Activated naive CD4-positive, alpha-beta T cell (primary cell): ENCODE measurements at regions not wholly inside any gene's neighbourhood (a gene's known extent, or its start where the extent isn't known, plus 50 kb on each side); places are given as distances from the start of the nearest gene placed in this dataset.

ENCODE experiments used
- DNase-seq, 4 experiments: peaks; one replicate each; lab custom pipeline; 2025; lab: John Stamatoyannopoulos, UW

DNA sequence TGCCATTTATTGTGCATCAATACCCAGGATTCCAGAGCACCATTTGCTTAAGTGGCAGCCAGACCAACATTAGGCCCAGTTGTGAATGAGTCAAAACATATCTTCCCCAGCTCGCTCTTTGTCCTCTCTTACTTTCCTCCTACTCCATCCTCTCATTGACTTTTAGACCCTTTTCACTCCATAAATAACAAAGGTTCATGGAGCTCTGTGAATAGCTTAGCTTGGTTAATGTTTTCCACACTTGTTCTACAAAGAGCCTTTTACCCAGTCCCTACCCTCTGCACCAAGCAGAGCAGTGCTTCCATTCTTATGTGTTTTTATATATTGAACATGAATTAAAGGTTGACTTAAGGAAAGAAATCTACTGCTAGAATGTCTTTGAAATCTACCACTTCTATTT lies 625.8 kb upstream of the FANCL start:
- DNase-seq: no peak

DNA sequence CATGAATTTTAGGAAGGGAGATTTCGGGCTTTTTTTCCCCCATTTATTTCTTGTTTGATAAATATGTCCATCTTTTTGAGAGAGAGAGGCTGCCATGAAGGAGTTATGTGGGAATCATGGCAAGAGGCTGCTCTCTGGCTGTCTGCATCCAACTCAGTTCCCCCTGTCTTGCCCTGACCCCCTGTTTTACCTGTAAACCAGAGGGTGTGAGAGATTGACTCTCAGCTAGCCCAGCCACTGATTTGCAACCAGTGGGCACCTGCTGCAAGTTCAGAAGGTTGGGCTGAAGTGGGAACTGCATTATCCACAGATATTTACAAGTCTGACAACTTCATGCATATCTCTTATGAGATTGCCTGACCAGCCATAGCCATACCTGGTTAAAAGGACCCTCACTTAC lies 625.4 kb upstream of the FANCL start:
- DNase-seq: no peak

DNA sequence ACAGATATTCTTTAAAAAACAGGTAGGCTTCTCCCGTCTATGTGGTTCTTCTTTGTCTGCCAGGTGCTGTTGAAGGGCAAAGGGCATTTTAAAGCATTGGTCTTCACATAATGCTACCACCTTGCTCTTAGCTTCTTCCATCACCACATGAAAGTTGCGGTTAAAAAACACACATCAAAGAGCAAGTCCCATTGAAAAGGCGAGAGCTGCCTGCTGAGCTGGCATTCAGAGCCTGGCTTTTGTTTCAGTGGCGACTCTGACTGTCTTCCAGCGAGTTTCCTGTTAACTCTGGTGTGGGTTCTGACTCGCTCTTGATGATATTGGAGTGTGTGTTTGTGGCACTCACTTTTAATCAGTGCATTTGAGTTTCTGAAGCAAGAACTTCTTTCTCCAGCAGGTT lies 624.9 kb upstream of the FANCL start:
- no peak for DNase-seq

- DNase-seq: no peak
Measured at GRCh38 chr2:58865436-58865835, 624.3 kb upstream of the FANCL start.

GRCh38 chr2:58862244-58862643 lies 621.1 kb upstream of the FANCL start:
- DNase-seq: no peak

GRCh38 chr2:58860586-58860985 lies 619.5 kb upstream of the FANCL start:
- no peak for DNase-seq

GRCh38 chr2:58856100-58856499 lies 615.0 kb upstream of the FANCL start:
- no peak for DNase-seq

- DNase-seq: no peak
Measured at GRCh38 chr2:58853420-58853819, 612.3 kb upstream of the FANCL start.

- no peak for DNase-seq
Measured at GRCh38 chr2:58852905-58853304, 611.8 kb upstream of the FANCL start.

GRCh38 chr2:58852243-58852642 lies 611.1 kb upstream of the FANCL start:
- DNase-seq: no peak

- DNase-seq: no peak
Measured at GRCh38 chr2:58851598-58851997, 610.5 kb upstream of the FANCL start.

GRCh38 chr2:58845011-58845410 lies 603.9 kb upstream of the FANCL start:
- no peak for DNase-seq

DNA sequence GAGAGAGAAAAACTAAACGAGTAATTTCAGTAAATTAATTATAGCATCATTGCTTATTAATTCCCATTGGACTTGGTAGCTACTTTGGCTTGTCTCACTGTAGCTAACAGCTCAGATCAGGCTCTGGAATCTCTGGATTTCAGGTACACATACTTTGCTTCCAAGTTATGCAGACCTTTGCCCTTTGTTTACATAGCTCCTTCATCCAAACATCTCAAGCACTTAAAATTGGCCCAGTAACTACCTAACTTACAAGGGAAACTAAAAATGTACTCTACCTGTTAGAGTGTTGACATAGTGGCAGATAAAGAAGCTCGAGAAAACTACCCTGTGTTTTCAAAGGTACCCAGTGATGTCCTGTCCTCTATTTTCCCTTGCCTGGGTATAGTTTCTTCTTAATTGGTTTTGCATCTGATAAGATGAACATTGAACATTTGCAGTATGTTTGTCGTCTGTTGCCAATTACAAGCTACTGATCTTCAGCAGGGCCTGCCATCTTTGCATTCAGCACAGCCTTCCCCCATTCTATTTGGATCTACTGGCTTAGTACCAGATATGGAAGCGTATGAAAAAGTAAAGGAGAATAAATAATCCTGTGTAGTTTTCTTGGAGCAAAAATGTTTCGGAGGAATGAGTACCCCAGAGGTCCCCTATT lies 601.5 kb upstream of the FANCL start:
- no peak for DNase-seq

DNA sequence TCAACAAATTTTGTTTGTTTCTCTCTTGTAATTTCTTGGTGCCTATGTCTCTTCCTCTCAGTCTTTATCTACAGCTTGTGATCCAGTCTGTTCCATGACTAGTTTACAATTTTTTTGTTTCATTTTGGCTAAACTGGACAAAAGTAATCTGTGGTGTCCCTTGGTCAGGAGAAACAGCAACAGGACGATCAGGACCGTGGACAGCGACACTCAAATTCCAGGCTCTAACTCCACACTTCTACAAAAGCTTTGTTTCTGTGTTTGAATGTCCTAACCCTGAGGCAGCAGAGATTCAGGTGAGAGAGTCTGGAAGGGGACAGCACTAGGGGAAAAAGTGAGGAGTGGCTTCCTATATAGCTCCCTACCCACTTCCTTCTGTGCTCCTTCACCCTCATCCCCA lies 593.3 kb upstream of the FANCL start:
- DNase-seq: no peak

DNA sequence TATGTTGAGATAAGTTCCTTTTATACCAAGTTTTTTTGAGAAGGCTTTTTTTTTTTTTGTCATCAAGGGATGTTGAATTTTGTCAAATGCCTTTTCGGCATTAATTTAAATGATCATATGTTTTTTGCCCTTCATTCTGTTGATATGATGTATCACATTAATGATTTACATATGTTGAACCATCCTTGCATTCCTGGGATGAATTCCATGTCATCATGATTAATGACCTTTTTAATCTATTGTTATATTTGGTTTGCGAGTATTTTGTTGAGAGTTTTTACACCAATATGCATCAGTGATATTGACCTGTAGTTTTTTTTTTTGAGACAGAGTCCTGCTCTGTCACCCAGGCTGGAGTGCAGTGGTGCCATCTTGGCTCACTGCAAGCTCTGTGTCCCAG lies 585.7 kb upstream of the FANCL start:
- DNase-seq: no peak

DNA sequence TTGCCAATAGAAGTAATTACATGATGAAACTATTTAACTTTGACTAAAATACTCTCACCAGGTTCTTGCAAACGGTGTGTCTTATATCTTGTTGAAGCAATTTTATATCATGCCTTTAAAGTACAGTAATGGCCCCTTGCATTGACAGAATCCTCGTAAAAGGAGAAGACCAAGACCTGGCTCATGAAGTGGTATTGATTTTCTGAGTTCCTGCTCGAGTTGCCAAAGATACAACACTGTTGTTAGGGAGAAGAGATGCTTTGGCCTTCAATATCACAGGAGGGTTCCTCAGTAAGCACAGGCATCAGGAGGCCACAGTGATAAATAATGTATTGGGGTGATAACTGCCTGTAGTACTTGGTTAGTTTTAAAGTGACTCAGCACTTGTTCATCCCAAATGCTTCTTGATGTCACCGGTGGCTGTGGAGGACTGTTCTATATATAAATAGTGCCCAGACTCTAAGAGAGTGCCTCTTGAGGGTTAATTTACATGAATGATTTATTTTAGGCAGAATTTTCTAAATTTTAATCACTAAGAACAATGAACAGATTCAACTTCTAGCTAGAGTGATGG lies 571.7 kb upstream of the FANCL start:
- no peak for DNase-seq

DNA sequence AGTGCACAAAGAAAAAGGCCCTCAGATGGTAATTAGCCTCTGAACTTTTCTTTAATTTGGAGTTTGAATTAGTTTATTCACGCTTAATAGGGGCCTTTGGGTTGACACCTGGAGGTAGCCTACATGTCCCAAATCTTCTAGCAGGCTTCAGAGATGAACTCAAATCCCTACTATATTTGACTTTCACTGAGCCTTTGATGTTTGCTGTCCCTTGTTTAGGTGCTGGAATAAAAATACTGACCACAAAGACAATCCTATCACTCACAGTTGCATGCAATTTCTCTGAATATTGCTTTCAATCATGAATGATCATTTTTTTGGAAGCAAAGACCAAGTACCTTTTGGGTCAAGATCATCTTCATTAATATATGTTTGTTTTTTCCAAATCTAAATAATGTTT lies 564.0 kb upstream of the FANCL start:
- DNase-seq: no peak

GRCh38 chr2:58803192-58803591 lies 562.1 kb upstream of the FANCL start:
- DNase-seq: no peak

DNA sequence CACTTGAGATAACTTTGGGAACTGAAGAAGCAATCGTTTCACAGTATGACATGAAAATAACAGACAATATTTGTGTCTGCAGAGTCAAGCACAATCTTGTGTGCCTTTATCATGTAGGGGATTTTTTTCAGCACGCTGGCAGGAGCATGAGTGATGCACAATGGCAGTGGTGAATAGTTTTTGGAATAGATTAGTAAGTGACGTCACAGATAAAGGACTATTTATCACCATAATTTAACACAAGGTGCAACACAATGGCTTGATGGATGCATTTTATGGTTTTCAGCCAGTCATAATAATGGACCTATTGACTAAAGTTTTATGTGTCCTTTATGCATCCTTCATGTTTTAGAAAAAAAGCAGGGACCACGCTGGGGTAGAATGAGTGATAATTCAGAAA lies 559.8 kb upstream of the FANCL start:
- no peak for DNase-seq

- no peak for DNase-seq
Measured at GRCh38 chr2:58798676-58799208, 557.6 kb upstream of the FANCL start.

DNA sequence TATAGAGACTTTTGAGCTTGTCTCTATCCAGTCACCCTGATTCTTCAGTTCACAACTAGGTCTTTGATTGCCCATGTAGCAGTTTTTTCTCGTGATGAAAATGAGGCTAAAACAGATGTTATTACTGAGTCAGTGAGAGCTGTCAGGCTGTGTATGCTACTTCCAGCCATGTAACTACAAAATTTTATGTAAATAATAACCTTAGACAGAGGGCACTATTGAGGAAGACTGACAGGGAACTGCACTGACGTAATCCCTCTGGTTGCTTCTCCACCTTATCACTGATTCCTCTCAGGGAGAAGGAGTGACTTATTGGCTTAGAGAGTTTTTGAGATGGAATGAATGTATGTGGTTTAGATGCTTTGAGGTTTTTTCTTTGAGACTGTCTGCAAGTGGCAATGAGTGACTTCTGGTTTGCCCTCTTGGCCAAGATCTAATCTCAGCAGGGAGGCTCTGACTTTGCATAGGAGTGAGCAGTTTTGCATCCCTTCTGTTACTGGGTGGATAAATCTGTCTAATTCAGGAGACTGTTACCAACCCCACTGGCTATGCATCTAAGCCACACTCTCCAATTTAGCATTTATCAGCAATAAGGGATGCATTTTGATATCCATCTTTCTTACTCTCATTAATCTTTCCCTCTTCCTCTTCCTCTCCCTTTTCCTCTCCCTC lies 555.2 kb upstream of the FANCL start:
- no peak for DNase-seq

- DNase-seq: no peak
Measured at GRCh38 chr2:58794916-58795315, 553.8 kb upstream of the FANCL start.

DNA sequence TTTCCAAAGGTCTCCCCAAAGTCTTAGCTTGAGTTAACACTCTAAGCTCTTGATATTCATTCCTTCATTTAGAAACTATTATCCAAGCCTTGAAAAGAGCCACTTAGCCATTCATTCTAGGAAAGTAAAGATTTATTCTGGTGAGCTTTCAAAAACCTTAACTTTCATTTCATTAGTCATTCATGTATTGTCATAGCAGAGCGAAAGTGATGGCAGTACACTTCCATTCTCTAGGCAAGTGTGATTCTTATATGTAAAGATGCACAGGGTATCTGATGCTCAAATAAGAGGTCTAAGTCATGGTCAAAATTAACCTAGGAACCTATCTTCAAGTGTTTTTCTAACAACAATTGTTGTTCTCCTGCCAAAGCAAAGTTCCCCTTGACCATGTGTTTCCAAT lies 553.0 kb upstream of the FANCL start:
- no peak for DNase-seq

DNA sequence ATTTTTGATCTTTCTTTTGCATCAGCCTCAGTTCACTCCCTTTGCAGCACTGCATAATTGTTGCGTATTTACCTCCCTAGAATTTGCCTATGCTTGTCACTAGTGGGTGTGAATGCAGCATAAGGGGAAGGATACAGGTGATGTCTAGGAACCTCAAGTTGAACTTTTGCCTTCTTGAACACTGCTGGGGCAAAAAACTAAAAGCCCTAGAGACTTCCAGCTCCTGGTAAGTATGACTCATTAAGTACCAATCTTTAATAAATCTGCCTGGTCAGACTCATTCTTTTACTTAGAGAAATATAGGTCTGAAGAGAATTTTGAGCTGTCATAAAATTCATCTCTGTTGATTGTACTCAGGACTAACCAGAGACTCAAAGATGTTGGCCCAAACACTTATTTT lies 547.3 kb upstream of the FANCL start:
- no peak for DNase-seq
